ENCODE measurements at regions not wholly inside any gene's neighbourhood (a gene's known extent, or its start where the extent isn't known, plus 50 kb on each side); places are given as distances from the start of the nearest gene placed in this dataset.

DNA sequence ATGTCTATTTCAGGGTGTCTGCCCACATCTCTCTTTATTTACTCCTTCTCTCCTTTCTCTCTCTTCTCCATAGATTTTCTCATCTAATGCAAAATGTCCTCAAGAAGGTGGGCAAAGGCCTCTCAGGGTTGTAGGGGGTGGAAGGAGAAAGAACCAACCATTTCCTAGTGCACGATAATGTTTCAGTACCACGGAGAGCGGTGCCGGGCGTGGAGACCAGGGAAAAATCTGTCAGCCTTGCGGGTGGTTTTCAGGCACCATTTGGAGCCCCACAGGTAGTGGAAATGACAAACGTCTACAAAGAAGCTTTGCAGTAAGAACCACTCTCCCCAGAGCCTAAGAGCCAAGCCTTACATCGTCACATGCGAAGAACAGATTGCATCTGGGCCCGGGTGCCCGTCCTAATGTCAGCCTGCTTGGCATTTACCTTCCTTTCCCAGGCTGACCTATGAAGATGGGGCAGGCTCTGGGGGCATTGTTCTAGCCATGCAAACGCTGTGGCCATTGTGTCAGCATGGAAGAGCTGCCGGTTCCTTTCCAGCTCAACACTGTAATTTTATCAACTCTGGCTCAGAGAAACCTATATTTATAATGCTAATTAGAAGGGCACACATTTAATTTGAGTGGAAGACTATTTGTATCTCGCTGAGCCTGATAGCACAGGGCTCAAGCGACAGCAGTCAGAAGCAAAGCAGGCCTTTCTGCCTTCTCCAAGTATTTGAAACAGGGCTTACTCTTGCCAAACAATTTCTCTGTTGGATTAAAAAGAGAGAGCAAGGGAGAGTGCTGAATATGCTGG is 430.1 kb upstream of the WWC1 start:
- WGBS (ENCODE audit: insufficient coverage): 65% methylated on average over 11 of the region's 15 CpGs
- Histone ChIP-seq H3K4me3 (ENCODE audit: control extremely low read depth in 1 of 5, extremely low read depth in 1 of 5, insufficient read depth in 1 of 5, low read depth in 2 of 5, low read length in 4 of 5) (no peak overlapping the region), H3K79me2 (ENCODE audit: control insufficient read depth, insufficient read depth, low read length) (no peaks in the 10 kb centered on the region), H3K27me3 (replicated peaks in 1 of 4; ENCODE audit: control extremely low read depth in 1 of 4, control insufficient read depth in 3 of 4, insufficient read depth in 4 of 4, low read length in 3 of 4) (no peaks in the 10 kb centered on the region), H3K36me3 (replicated peaks in 1 of 2; ENCODE audit: control extremely low read depth in 1 of 2, control insufficient read depth in 1 of 2, extremely low read depth in 1 of 2, insufficient read depth in 2 of 2, low read length in 1 of 2) (no peaks in the 10 kb centered on the region), H3K9me3 (ENCODE audit: control extremely low read depth in 1 of 3, control insufficient read depth in 2 of 3, insufficient read depth in 1 of 3, low read length in 2 of 3) (peaks cover 0 to 9% (median 0%) of the 10 kb centered on the region in 3 donors), H2AFZ (ENCODE audit: insufficient read depth, low read depth, low read length, poor library complexity, severe bottlenecking) (no peak overlapping the region), H3K9ac (ENCODE audit: low read length) (no peak overlapping the region), H3K27ac (ENCODE audit: low read length in 2 of 2) (no peak overlapping the region), H3K4me2 (replicated peaks; ENCODE audit: low read depth, low read length, poor library complexity, severe bottlenecking) (no peak overlapping the region), H4K20me1 (ENCODE audit: control insufficient read depth, insufficient read depth, low read length, poor library complexity, severe bottlenecking) (no peaks in the 10 kb centered on the region), H3K4me1 (ENCODE audit: control insufficient read depth in 2 of 2, insufficient read depth in 2 of 2, low read length in 2 of 2) (no peaks in the 10 kb centered on the region)
- no peaks in the 10 kb centered on the region for H3K4me1 Mint-ChIP-seq
- H3K9me3 Mint-ChIP-seq (ENCODE audit: insufficient read depth): no peaks in the 10 kb centered on the region
- no peak overlapping the region for H3K4me3 Mint-ChIP-seq
- ChIA-PET POLR2A (no interaction called here), CTCF (no interaction called here)
- no peak for TF ChIP-seq EZH2 (IDR thresholded peaks at IDR 0.05; ENCODE audit: borderline replicate concordance, insufficient read depth, low read depth, low read length, poor library complexity, severe bottlenecking)
- H3K27ac Mint-ChIP-seq: no peak overlapping the region
- DNase-seq (no peak), ATAC-seq (ENCODE audit: low read depth) (no peak)
- no peaks in the 10 kb centered on the region for H3K27me3 Mint-ChIP-seq
- intact Hi-C loops (cut with micrococcal nuclease): no loop called here

DNA sequence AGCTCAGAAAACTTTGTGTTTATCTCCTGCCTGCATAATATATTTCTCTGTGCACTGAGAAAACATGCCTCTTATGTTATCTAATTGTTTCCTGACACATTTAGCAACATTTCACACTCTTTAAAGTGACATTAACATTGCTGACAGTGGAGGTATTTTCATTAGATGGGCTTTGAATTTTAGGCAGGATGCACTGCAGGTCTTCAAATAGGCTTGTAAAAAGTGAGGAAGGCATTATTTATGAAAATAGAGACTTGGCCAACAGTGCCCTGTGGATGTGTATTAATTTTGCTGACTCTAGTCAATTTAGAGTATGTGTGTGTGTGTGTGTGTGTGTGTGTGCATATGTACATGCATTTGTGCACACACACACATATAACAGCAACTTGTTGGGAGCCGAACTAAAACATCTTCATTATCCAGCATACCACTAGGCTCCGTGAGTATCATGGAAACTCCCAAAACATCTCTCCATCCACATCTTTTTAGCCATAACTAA is 429.5 kb upstream of the WWC1 start:
- POLR2A ChIA-PET: no interaction called here
- WGBS (ENCODE audit: insufficient coverage): no CpG with 5 or more reads among the region's 2 CpGs
- ATAC-seq (ENCODE audit: low read depth): no peak

More for the DNA sequence above, 429.5 kb upstream of the WWC1 start:
- H3K4me2 ChIP-seq (replicated peaks; ENCODE audit: low read depth, low read length, poor library complexity, severe bottlenecking): no peak overlapping the region
- H3K4me1 ChIP-seq (ENCODE audit: control insufficient read depth in 2 of 2, insufficient read depth in 2 of 2, low read length in 2 of 2): no peaks in the 10 kb centered on the region
- intact Hi-C loops (cut with micrococcal nuclease): no loop called here
- Mint-ChIP-seq H3K9me3 (ENCODE audit: insufficient read depth) (no peaks in the 10 kb centered on the region), H3K27me3 (no peaks in the 10 kb centered on the region), H3K27ac (no peak overlapping the region), H3K4me3 (no peak overlapping the region), H3K4me1 (no peaks in the 10 kb centered on the region)
- no peaks in the 10 kb centered on the region for H3K79me2 ChIP-seq (ENCODE audit: control insufficient read depth, insufficient read depth, low read length)
- no peak overlapping the region for H3K9ac ChIP-seq (ENCODE audit: low read length)
- no peaks in the 10 kb centered on the region for H3K36me3 ChIP-seq (replicated peaks in 1 of 2; ENCODE audit: control extremely low read depth in 1 of 2, control insufficient read depth in 1 of 2, extremely low read depth in 1 of 2, insufficient read depth in 2 of 2, low read length in 1 of 2)
- no peak overlapping the region for H3K4me3 ChIP-seq (ENCODE audit: control extremely low read depth in 1 of 5, extremely low read depth in 1 of 5, insufficient read depth in 1 of 5, low read depth in 2 of 5, low read length in 4 of 5)
- no peak for DNase-seq
- H2AFZ ChIP-seq (ENCODE audit: insufficient read depth, low read depth, low read length, poor library complexity, severe bottlenecking): no peak overlapping the region
- CTCF ChIA-PET: no interaction called here
- H3K27me3 ChIP-seq (replicated peaks in 1 of 4; ENCODE audit: control extremely low read depth in 1 of 4, control insufficient read depth in 3 of 4, insufficient read depth in 4 of 4, low read length in 3 of 4): no peaks in the 10 kb centered on the region
- peaks cover 0 to 9% (median 0%) of the 10 kb centered on the region in 3 donors for H3K9me3 ChIP-seq (ENCODE audit: control extremely low read depth in 1 of 3, control insufficient read depth in 2 of 3, insufficient read depth in 1 of 3, low read length in 2 of 3)
- no peaks in the 10 kb centered on the region for H4K20me1 ChIP-seq (ENCODE audit: control insufficient read depth, insufficient read depth, low read length, poor library complexity, severe bottlenecking)
- TF ChIP-seq CTCF (IDR thresholded peaks at IDR 0.05) (no peak), EZH2 (IDR thresholded peaks at IDR 0.05; ENCODE audit: borderline replicate concordance, insufficient read depth, low read depth, low read length, poor library complexity, severe bottlenecking) (no peak)
- H3K27ac ChIP-seq (ENCODE audit: low read length in 2 of 2): no peak overlapping the region
